H9 (cell line): ENCODE measurements at regions not wholly inside any gene's neighbourhood (a gene's known extent, or its start where the extent isn't known, plus 50 kb on each side); places are given as distances from the start of the nearest gene placed in this dataset.

Experiments
- DNase-seq: peaks from one replicate; pipeline ENCODE4 v3.0.0-alpha.2; 2017
- H2AFZ ChIP-seq: one replicate; pipeline ENCODE4 v1.6.1; 2013; ENCODE audit warnings: mild to moderate bottlenecking, low read length, control low read depth, moderate library complexity
- H2AK5ac ChIP-seq: 2 replicates; pipeline ENCODE4 v1.6.1; 2013; ENCODE audit warnings: low read length, control low read depth, mixed read lengths; ENCODE audit not compliant: insufficient read length
- H2BK120ac ChIP-seq: one replicate; pipeline ENCODE4 v1.6.1; 2013; ENCODE audit warnings: low read depth, mild to moderate bottlenecking, low read length, control low read depth, inconsistent platforms; ENCODE audit not compliant: poor library complexity, severe bottlenecking
- H2BK12ac ChIP-seq: 2 replicates; pipeline ENCODE4 v1.6.1; 2013; ENCODE audit warnings: low read length, control low read depth, mixed read lengths, low read depth; ENCODE audit not compliant: insufficient read length
- H2BK15ac ChIP-seq: 2 replicates; pipeline ENCODE4 v1.6.1; 2013; ENCODE audit warnings: low read depth, low read length, control low read depth
- H2BK20ac ChIP-seq: one replicate; pipeline ENCODE4 v1.6.1; 2013; ENCODE audit warnings: low read depth, mild to moderate bottlenecking, low read length, control low read depth, inconsistent platforms; ENCODE audit not compliant: poor library complexity, severe bottlenecking
- H2BK5ac ChIP-seq: 2 replicates; pipeline ENCODE4 v1.6.1; 2013; ENCODE audit warnings: low read length, control low read depth, mixed read lengths; ENCODE audit not compliant: insufficient read length
- H3K14ac ChIP-seq: 2 replicates; pipeline ENCODE4 v1.6.1; 2013; ENCODE audit warnings: low read length, control low read depth; ENCODE audit not compliant: insufficient read depth
- H3K18ac ChIP-seq: 2 replicates; pipeline ENCODE4 v1.6.1; 2013; ENCODE audit warnings: low read depth, mild to moderate bottlenecking, mixed read lengths, low read length, control low read depth; ENCODE audit not compliant: insufficient read length
- H3K23ac ChIP-seq: 2 replicates; pipeline ENCODE4 v1.6.1; 2013; ENCODE audit warnings: low read length, control low read depth, mixed read lengths, low read depth; ENCODE audit not compliant: insufficient read length
- H3K23me2 ChIP-seq: 2 replicates; pipeline ENCODE4 v1.6.1; 2013; ENCODE audit warnings: low read depth, mild to moderate bottlenecking, mixed read lengths, low read length, control low read depth; ENCODE audit not compliant: insufficient read length, poor library complexity, severe bottlenecking
- H3K27ac ChIP-seq: 2 replicates; pipeline ENCODE4 v1.5.1; 2013; ENCODE audit warnings: low read length, control low read depth, mixed read lengths, low read depth; ENCODE audit not compliant: insufficient read length
- H3K27me3 ChIP-seq: 2 replicates; pipeline ENCODE4 v1.6.1; 2013; ENCODE audit warnings: low read length, control low read depth, inconsistent platforms; ENCODE audit not compliant: insufficient read depth
- H3K4ac ChIP-seq: 2 replicates; pipeline ENCODE4 v1.6.1; 2013; ENCODE audit warnings: low read depth, mild to moderate bottlenecking, control low read depth, inconsistent platforms, low read length, moderate library complexity
- H3K4me1 ChIP-seq: 2 replicates; pipeline ENCODE4 v1.6.1; 2013; ENCODE audit warnings: low read length, control low read depth, inconsistent platforms; ENCODE audit not compliant: insufficient read depth
- H3K4me2 ChIP-seq: 2 replicates; pipeline ENCODE4 v1.6.1; 2013; ENCODE audit warnings: low read length, control low read depth, mixed read lengths; ENCODE audit not compliant: insufficient read length, insufficient read depth
- H3K56ac ChIP-seq: 2 replicates; pipeline ENCODE4 v1.6.1; 2013; ENCODE audit warnings: low read depth, mild to moderate bottlenecking, mixed read lengths, low read length, control low read depth; ENCODE audit not compliant: insufficient read length
- H3K79me1 ChIP-seq: 2 replicates; pipeline ENCODE4 v1.6.1; 2013; ENCODE audit warnings: low read depth, mild to moderate bottlenecking, moderate library complexity, low read length, control low read depth, inconsistent platforms; ENCODE audit not compliant: insufficient read depth, poor library complexity, severe bottlenecking
- H3K79me2 ChIP-seq: 2 replicates; pipeline ENCODE4 v1.6.1; 2013; ENCODE audit warnings: low read length, control low read depth, inconsistent platforms; ENCODE audit not compliant: insufficient read depth
- H3K9ac ChIP-seq: 2 replicates; pipeline ENCODE4 v1.6.1; 2013; ENCODE audit warnings: low read length, control low read depth, mixed read lengths; ENCODE audit not compliant: insufficient read length; ENCODE audit errors: extremely low read depth
- H3K9me3 ChIP-seq: one replicate; pipeline ENCODE4 v1.6.1; 2013; ENCODE audit warnings: low read depth, low read length, inconsistent platforms; ENCODE audit not compliant: control insufficient read depth
- H3T11ph ChIP-seq: one replicate; pipeline ENCODE4 v1.6.1; 2013; ENCODE audit warnings: mild to moderate bottlenecking, low read length, control low read depth, inconsistent platforms
- H4K20me1 ChIP-seq: one replicate; pipeline ENCODE4 v1.6.1; 2013; ENCODE audit not compliant: control insufficient read depth, insufficient read length, insufficient read depth
- H4K5ac ChIP-seq: 2 replicates; pipeline ENCODE4 v1.6.1; 2013; ENCODE audit warnings: low read depth, mild to moderate bottlenecking, mixed read lengths, low read length, control low read depth; ENCODE audit not compliant: insufficient read length
- H4K8ac ChIP-seq: replicated peaks from 2 replicates; pipeline ENCODE4 v1.6.1; 2013; ENCODE audit warnings: low read length, control low read depth, mixed read lengths, low read depth; ENCODE audit not compliant: insufficient read length
- H4K91ac ChIP-seq: 2 replicates; pipeline ENCODE4 v1.6.1; 2013; ENCODE audit warnings: low read depth, mild to moderate bottlenecking, moderate library complexity, mixed read lengths, low read length, control low read depth; ENCODE audit not compliant: insufficient read length
- H3K27ac Mint-ChIP-seq, 3 experiments: 2 replicates in 2 of 3; 3 replicates in 1 of 3; pipeline ENCODE4 v1.8.0; 2020 to 2021; ENCODE audit warnings: mixed read lengths in 3 of 3, mild to moderate bottlenecking in 1 of 3, moderate library complexity in 1 of 3
- H3K27me3 Mint-ChIP-seq: 2 replicates; pipeline ENCODE4 v1.8.0; 2021; ENCODE audit warnings: low read depth, mild to moderate bottlenecking, moderate library complexity, mixed read lengths
- H3K36me3 Mint-ChIP-seq, 3 experiments: 2 replicates in 2 of 3; 3 replicates in 1 of 3; pipeline ENCODE4 v1.8.0; 2020 to 2021; ENCODE audit warnings: low read depth in 3 of 3, mixed read lengths in 3 of 3; ENCODE audit not compliant: insufficient read depth in 1 of 3
- H3K4me1 Mint-ChIP-seq, 2 experiments: 2 replicates each; pipeline ENCODE4 v1.8.0; 2020; ENCODE audit warnings: mixed read lengths in 2 of 2
- H3K4me3 Mint-ChIP-seq, 2 experiments: 2 replicates in 1 of 2; 3 replicates in 1 of 2; pipeline ENCODE4 v1.8.0; 2020 to 2021; ENCODE audit warnings: mild to moderate bottlenecking in 2 of 2, mixed read lengths in 2 of 2, moderate library complexity in 1 of 2
- H3K9me3 Mint-ChIP-seq, 2 experiments: 2 replicates in 1 of 2; 3 replicates in 1 of 2; pipeline ENCODE4 v1.8.0; 2020; ENCODE audit warnings: mild to moderate bottlenecking in 2 of 2, mixed read lengths in 2 of 2, moderate library complexity in 1 of 2
- TF ChIP-seq, protein P1 (sequence below): fragments of 200-600 bp; sonication (generic); conservative IDR thresholded peaks from 3 replicates; pipeline ENCODE4 v1.8.0; 2021; ENCODE audit warnings: antibody characterized with exemption, mild to moderate bottlenecking

DNA sequence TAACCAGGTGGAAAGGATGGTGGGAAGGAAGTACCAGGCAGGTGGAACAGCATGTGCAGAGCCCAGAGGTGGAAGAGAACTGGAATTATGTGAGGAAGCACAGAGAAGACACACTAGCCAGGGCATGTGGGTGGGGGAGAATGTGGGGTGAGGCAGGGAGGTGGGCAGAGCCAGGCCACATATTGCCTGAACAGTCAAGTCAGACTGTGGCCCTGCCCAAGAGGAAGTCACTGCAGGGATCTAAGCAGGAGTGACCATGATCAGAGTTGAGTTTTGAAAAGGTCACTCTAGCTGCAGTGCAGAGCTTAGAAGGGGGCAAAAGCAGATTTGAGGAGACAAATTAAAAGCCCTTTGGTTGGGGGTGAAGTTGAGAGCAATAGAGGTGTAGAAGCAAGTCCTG, 114.0 kb upstream of the SLC38A2 start:
- H4K91ac ChIP-seq = no peak overlapping the region
- H3K14ac ChIP-seq = no peak overlapping the region
- no peak overlapping the region for H3K18ac ChIP-seq
- no peak overlapping the region for H2BK20ac ChIP-seq
- H4K8ac ChIP-seq = no peak overlapping the region
- H2AK5ac ChIP-seq = no peak overlapping the region
- no peak for DNase-seq
- H3K27me3 ChIP-seq = no peaks in the 10 kb centered on the region
- H3K56ac ChIP-seq = no peak overlapping the region
- H3K9ac ChIP-seq = no peak overlapping the region
- H3K4me2 ChIP-seq = no peak overlapping the region
- Mint-ChIP-seq H3K9me3 (no peaks in the 10 kb centered on the region), H3K27ac (no peak overlapping the region), H3K36me3 (no peaks in the 10 kb centered on the region; a peak in 1 of 7 replicates), H3K27me3 (no peaks in the 10 kb centered on the region), H3K4me3 (no peak overlapping the region), H3K4me1 (peaks cover 17 to 26% of the 10 kb centered on the region in 2 experiments)
- no peaks in the 10 kb centered on the region for H3K9me3 ChIP-seq
- TF ChIP-seq, protein P1, sequence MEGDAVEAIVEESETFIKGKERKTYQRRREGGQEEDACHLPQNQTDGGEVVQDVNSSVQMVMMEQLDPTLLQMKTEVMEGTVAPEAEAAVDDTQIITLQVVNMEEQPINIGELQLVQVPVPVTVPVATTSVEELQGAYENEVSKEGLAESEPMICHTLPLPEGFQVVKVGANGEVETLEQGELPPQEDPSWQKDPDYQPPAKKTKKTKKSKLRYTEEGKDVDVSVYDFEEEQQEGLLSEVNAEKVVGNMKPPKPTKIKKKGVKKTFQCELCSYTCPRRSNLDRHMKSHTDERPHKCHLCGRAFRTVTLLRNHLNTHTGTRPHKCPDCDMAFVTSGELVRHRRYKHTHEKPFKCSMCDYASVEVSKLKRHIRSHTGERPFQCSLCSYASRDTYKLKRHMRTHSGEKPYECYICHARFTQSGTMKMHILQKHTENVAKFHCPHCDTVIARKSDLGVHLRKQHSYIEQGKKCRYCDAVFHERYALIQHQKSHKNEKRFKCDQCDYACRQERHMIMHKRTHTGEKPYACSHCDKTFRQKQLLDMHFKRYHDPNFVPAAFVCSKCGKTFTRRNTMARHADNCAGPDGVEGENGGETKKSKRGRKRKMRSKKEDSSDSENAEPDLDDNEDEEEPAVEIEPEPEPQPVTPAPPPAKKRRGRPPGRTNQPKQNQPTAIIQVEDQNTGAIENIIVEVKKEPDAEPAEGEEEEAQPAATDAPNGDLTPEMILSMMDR = no peak
- no peak overlapping the region for H3K4ac ChIP-seq
- no peak overlapping the region for H2BK120ac ChIP-seq
- no peaks in the 10 kb centered on the region for H3K79me2 ChIP-seq
- no peak overlapping the region for H2BK5ac ChIP-seq
- H4K20me1 ChIP-seq = no peaks in the 10 kb centered on the region
- H3K27ac ChIP-seq = no peak overlapping the region
- no peak overlapping the region for H4K5ac ChIP-seq
- no peak overlapping the region for H2BK12ac ChIP-seq
- H3K4me1 ChIP-seq = peaks cover 6% of the 10 kb centered on the region
- no peak overlapping the region for H3K23ac ChIP-seq
- H2BK15ac ChIP-seq = no peak overlapping the region
- no peak overlapping the region for H3T11ph ChIP-seq
- H2AFZ ChIP-seq = no peak overlapping the region
- H3K23me2 ChIP-seq = no peaks in the 10 kb centered on the region
- H3K79me1 ChIP-seq = no peaks in the 10 kb centered on the region
